LHCN-M2 (cell line): ENCODE measurements at regions not wholly inside any gene's neighbourhood (a gene's known extent, or its start where the extent isn't known, plus 50 kb on each side); places are given as distances from the start of the nearest gene placed in this dataset.
"Not testable (repeated sequence)": the region's sequence is repeated elsewhere in the genome, so short reads cannot be mapped to it uniquely, and the experiment has no call there.

ENCODE experiments used
- DNase-seq: peaks from one replicate; pipeline ENCODE4 v3.0.0-alpha.2; 2012; ENCODE audit warnings: low read depth

DNA sequence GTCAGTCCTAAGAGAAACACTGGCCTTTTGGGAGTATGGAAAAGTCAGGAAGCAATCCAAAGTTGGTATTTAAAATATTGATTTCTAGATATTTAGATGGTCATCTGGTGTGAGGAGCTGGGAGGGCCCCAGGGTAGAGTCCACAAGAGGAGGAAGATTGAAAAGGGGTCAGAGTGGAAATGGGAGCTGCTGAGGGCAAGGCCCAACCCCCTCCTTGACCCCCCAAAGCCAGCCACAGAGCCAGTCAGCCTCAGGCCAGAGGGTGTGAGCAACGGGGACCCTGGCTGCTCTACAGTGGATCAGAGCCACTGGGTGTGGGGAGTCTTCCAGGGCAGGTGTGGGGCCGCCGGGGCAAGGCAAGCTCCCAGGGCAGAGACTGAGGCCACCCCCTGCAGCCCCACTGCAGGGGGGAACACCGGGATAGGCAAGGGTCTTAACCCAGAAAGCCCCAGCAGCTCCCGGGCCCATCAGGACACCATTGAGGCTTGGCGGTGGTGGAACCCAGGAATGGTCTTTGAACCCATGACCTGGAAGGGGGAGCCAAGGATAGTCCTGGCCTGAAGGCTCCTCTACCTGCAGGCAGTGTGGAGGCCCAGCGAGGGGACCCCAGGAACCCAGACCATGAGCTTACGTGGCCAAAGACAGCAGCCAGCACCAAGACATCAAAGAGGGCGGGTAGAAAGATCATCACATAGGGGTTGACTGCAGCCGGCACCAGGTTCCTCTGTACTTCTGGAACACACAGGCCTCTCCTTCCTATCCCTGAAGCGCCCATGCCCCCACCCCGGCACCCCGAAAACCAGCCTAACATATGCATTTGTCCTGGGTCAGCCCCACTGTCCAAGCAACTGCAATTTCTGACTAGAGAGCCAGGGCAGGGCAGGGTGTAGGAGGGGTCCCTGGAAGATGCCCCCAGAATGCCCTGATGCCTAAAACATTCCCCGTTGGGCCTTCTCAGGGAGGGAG is 51.3 kb upstream of the CSPG4 start:
- not testable (repeated sequence) for DNase-seq

DNA sequence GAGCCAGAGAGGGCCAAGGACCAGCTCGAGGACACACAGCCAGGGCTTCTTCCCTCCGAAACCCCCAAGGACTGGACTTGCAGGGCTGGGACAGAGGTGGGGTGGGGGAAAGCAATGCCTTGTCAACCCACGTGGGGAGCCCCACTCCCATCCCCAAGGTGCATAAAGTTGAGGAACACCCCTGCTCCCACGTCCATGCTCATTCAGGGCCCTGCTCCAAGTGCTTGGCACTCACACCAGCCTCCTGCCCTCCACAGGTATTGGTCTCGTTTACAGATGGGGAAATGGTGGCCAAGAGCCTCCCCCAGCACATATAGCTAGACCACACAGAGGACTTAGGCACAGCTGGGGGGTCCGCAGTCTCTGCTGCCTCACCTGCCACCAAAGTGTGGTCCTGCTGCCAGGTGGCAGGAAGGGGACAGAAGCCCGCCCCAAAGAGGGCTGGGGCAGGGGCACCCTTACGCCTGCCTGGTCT is 50.5 kb upstream of the CSPG4 start:
- no peak for DNase-seq
